K562 (cell line): ENCODE measurements at regions not wholly inside any gene's neighbourhood (a gene's known extent, or its start where the extent isn't known, plus 50 kb on each side); places are given as distances from the start of the nearest gene placed in this dataset.

ENCODE experiments used
- ATAC-seq: fragments of 200-7000 bp; cut with Tn5 transposase; 3 replicates; pipeline ENCODE4 v1.9.1; 2020; ENCODE audit warnings: moderate library complexity
- BruUV-seq: library from RNA; stranded (reverse); fragments of 400-500 nt; replicated peaks from 2 replicates; lab custom pipeline; 2021; lab: Mats Ljungman, UMichigan
- CTCF ChIA-PET: fragments of 300-600 bp; formaldehyde crosslinking; extraction: SDS; loops from one replicate; lab custom pipeline; 2021; ENCODE audit warnings: low intra/inter-chr PET ratio; lab: Yijun Ruan, JAX
- POLR2A ChIA-PET: fragments of 300-600, 350-650 bp; sonication (Branson Sonifier 250); formaldehyde crosslinking; extraction: SDS; loops from one replicate; lab custom pipeline; 2021; ENCODE audit warnings: antibody characterized with exemption, inconsistent platforms; lab: Yijun Ruan, JAX
- DNase-seq, 4 experiments: peaks; one replicate each; pipeline versions ENCODE4 v3.0.0 to v3.0.0-alpha.2; 2011 to 2018; ENCODE audit warnings: low spot score in 3 of 4, mixed read lengths in 3 of 4; ENCODE audit errors: extremely low read depth in 1 of 4
- FAIRE-seq: peaks from 2 replicates; lab custom pipeline; 2011; peaks lifted over from hg19 to GRCh38; lab: Jason Lieb, UNC
- H2AFZ ChIP-seq: 2 replicates; pipeline ENCODE4 v1.6.0; 2011; ENCODE audit warnings: low read depth, low read length, control low read depth, inconsistent platforms
- H3K27ac ChIP-seq: fragments of 200-600 bp; 3 replicates; pipeline ENCODE4 v1.8.0; 2011; ENCODE audit warnings: low read depth, mild to moderate bottlenecking, control low read depth, inconsistent platforms, low read length, moderate library complexity, mixed read lengths; ENCODE audit errors: extremely low read depth
- H3K27me3 ChIP-seq, 2 experiments: fragments of 300-600 bp in 1 of 2; 2 replicates in 1 of 2; 3 replicates in 1 of 2; pipeline versions ENCODE4 v1.6.0 to v1.8.0; 2011; ENCODE audit warnings: inconsistent platforms in 2 of 2, low read length in 2 of 2, mild to moderate bottlenecking in 1 of 2, mixed read lengths in 1 of 2, moderate library complexity in 1 of 2; ENCODE audit not compliant: control insufficient read depth in 2 of 2, insufficient read depth in 2 of 2
- H3K36me3 ChIP-seq: fragments of 300-600 bp; 3 replicates; pipeline ENCODE4 v1.8.0; 2011; ENCODE audit warnings: mild to moderate bottlenecking, low read length, inconsistent platforms; ENCODE audit not compliant: control insufficient read depth, insufficient read depth
- H3K4me1 ChIP-seq, 2 experiments: fragments of 200-600 bp in 1 of 2; replicated peaks in 1 of 2; 2 replicates in 1 of 2; 3 replicates in 1 of 2; pipeline versions ENCODE4 v1.5.1 to v1.8.0; 2011; ENCODE audit warnings: inconsistent platforms in 2 of 2, low read length in 2 of 2, mild to moderate bottlenecking in 1 of 2, mixed read lengths in 1 of 2, moderate library complexity in 1 of 2; ENCODE audit not compliant: control insufficient read depth in 2 of 2, insufficient read depth in 2 of 2
- H3K4me2 ChIP-seq: 2 replicates; pipeline ENCODE4 v1.6.1; 2011; ENCODE audit warnings: low read length, control low read depth, inconsistent platforms, mixed read lengths; ENCODE audit not compliant: insufficient read depth
- H3K4me3 ChIP-seq: fragments of 200-600 bp; sonication (generic), shearing (Covaris generic); 2 replicates; pipeline ENCODE4 v1.5.1; 2016; ENCODE audit warnings: control low read depth, inconsistent platforms
- H3K79me2 ChIP-seq: fragments of 200-600 bp; 3 replicates; pipeline ENCODE4 v1.8.0; 2011; ENCODE audit warnings: low read length, inconsistent platforms; ENCODE audit not compliant: control insufficient read depth, insufficient read depth
- H3K9ac ChIP-seq, 2 experiments: 2 replicates each; pipeline versions ENCODE4 v1.6.0 to v1.6.1; 2011; ENCODE audit warnings: low read depth in 2 of 2, low read length in 2 of 2, control low read depth in 1 of 2, inconsistent platforms in 1 of 2, mild to moderate bottlenecking in 1 of 2, mixed read lengths in 1 of 2; ENCODE audit not compliant: insufficient read depth in 1 of 2
- H3K9me1 ChIP-seq: one replicate; pipeline ENCODE4 v1.6.0; 2011; ENCODE audit warnings: inconsistent platforms, mild to moderate bottlenecking, low read length, moderate library complexity; ENCODE audit not compliant: control insufficient read depth, insufficient read depth
- H3K9me3 ChIP-seq: replicated peaks from 2 replicates; pipeline ENCODE4 v1.5.1; 2011; ENCODE audit warnings: low read depth, low read length, inconsistent platforms; ENCODE audit not compliant: control insufficient read depth, insufficient read depth
- H4K20me1 ChIP-seq: replicated peaks from 2 replicates; pipeline ENCODE4 v1.6.1; 2011; ENCODE audit warnings: low read length, inconsistent platforms, mixed read lengths; ENCODE audit not compliant: control insufficient read depth, insufficient read depth
- ILK ChIP-seq: fragments of 450-650 bp; IDR thresholded peaks from 2 replicates; pipeline ENCODE4 v1.6.1; 2016; ENCODE audit warnings: missing genetic modification characterization, low read depth, mild to moderate bottlenecking, missing compliant biosample characterization, moderate library complexity, borderline replicate concordance
- NELFE ChIP-seq: IDR thresholded peaks from 2 replicates; pipeline ENCODE4 v1.6.1; 2011; ENCODE audit warnings: mild to moderate bottlenecking; ENCODE audit not compliant: insufficient read depth, insufficient read length
- POLR3G ChIP-seq: IDR thresholded peaks from 2 replicates; pipeline ENCODE4 v1.6.1; 2011; ENCODE audit not compliant: insufficient read length, insufficient replicate concordance; ENCODE audit errors: extremely low read depth
- RFX7 ChIP-seq: fragments of 250-450 bp; sonication (Bioruptor Pico); IDR thresholded peaks from 2 replicates; pipeline ENCODE4 v1.5.1; 2021; ENCODE audit warnings: mild to moderate bottlenecking
- WGBS: fragments of 100-300 bp; shearing (Covaris generic); methylation state at CpG from one replicate; pipeline ENCODE4 v1.1.6; 2016; ENCODE audit warnings: low coverage, mixed read lengths; ENCODE audit not compliant: insufficient coverage; ENCODE audit errors: missing lambda C conversion rate; 5-methylcytosine and 5-hydroxymethylcytosine counted together
- in situ Hi-C: fragments of 300-500 bp; cut with MboI; formaldehyde crosslinking; loops from 4 replicates; pipeline ENCODE4 v1.15.0; 2018; ENCODE audit warnings: inconsistent platforms, mixed read lengths
- intact Hi-C: fragments of 100-400 bp; cut with micrococcal nuclease; formaldehyde crosslinking; loops from 2 replicates; pipeline ENCODE4 v1.14.2; 2022
- TF ChIP-seq, protein P1 (sequence below), 2 experiments: IDR thresholded peaks; 2 replicates each; pipeline ENCODE4 v1.6.1; 2012; ENCODE audit warnings: improper control_type of control experiment in 2 of 2, low read depth in 2 of 2, low read length in 2 of 2, borderline replicate concordance in 1 of 2

DNA sequence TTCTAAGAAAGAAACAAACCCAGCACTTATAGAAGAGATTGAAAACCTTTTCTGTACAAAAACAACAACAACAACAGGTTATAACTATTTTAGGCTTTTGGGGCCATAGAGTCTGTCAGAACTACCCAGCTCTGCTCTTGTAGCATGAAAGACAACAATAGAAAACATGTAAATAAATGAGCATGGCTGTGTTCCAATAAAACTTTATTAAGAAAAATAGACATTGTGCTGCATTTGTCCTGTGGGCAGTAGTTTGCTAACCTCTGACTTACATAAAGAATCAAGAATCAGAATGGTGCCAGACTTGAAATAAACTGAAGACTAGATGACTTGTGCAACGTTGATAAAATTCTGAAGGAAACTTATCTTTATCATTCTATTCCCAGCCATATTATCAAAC, 617.5 kb downstream of the DIAPH3 start (continued):
- TF ChIP-seq ILK = no peak

GRCh38 chr13:59547950-59548349, 615.8 kb downstream of the DIAPH3 start:
- no peaks in the 10 kb centered on the region for H3K9me3 ChIP-seq
- ChIA-PET POLR2A (interaction anchor here (0.9 kb wide), 1 partner anchor 10 kb away, joined by 3 read pairs; no protein-coding TSS in a partner anchor), CTCF (no interaction called here)
- H3K27ac ChIP-seq = no peak overlapping the region
- H3K4me1 ChIP-seq = no peaks in the 10 kb centered on the region; a peak in 1 of 5 replicates
- DNase-seq = no peak
- no peaks in the 10 kb centered on the region for H3K27me3 ChIP-seq
- H4K20me1 ChIP-seq = no peaks in the 10 kb centered on the region
- no peaks in the 10 kb centered on the region for H3K79me2 ChIP-seq
- H3K9me1 ChIP-seq = no peaks in the 10 kb centered on the region
- no TSS peak for BruUV-seq
- H3K4me2 ChIP-seq = no peak overlapping the region
- H3K4me3 ChIP-seq = no peak overlapping the region
- WGBS = 38% methylated on average over 1 of the region's 1 CpG
- no peaks in the 10 kb centered on the region for H3K36me3 ChIP-seq
- no peak overlapping the region for H3K9ac ChIP-seq
- in situ Hi-C loops = no loop called here
- ATAC-seq = 0 out of 3 replicates have a peak, but pooled peaks have one; percentile 27
- intact Hi-C loops = loop anchor here (10.0 kb wide), 1 partner anchor 153 kb away; no protein-coding TSS in a partner anchor
- no peak for FAIRE-seq
- TF ChIP-seq NELFE (no peak), RFX7 (CRISPR knock-in tag) (no peak), POLR3G (no peak)
- TF ChIP-seq, protein P1, sequence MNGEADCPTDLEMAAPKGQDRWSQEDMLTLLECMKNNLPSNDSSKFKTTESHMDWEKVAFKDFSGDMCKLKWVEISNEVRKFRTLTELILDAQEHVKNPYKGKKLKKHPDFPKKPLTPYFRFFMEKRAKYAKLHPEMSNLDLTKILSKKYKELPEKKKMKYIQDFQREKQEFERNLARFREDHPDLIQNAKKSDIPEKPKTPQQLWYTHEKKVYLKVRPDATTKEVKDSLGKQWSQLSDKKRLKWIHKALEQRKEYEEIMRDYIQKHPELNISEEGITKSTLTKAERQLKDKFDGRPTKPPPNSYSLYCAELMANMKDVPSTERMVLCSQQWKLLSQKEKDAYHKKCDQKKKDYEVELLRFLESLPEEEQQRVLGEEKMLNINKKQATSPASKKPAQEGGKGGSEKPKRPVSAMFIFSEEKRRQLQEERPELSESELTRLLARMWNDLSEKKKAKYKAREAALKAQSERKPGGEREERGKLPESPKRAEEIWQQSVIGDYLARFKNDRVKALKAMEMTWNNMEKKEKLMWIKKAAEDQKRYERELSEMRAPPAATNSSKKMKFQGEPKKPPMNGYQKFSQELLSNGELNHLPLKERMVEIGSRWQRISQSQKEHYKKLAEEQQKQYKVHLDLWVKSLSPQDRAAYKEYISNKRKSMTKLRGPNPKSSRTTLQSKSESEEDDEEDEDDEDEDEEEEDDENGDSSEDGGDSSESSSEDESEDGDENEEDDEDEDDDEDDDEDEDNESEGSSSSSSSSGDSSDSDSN (IDR thresholded peaks at IDR 0.05; ENCODE audit: borderline replicate concordance in 1 of 2, low read depth in 2 of 2, low read length in 2 of 2) = no peak
- TF ChIP-seq, all 486 proteins: peak for 0
- H2AFZ ChIP-seq = no peak overlapping the region
